ENCODE measurements at regions not wholly inside any gene's neighbourhood (a gene's known extent, or its start where the extent isn't known, plus 50 kb on each side); places are given as distances from the start of the nearest gene placed in this dataset.
A peak's percentile ranks its signal among the peaks of the same experiment; 100 is the strongest.

DNA sequence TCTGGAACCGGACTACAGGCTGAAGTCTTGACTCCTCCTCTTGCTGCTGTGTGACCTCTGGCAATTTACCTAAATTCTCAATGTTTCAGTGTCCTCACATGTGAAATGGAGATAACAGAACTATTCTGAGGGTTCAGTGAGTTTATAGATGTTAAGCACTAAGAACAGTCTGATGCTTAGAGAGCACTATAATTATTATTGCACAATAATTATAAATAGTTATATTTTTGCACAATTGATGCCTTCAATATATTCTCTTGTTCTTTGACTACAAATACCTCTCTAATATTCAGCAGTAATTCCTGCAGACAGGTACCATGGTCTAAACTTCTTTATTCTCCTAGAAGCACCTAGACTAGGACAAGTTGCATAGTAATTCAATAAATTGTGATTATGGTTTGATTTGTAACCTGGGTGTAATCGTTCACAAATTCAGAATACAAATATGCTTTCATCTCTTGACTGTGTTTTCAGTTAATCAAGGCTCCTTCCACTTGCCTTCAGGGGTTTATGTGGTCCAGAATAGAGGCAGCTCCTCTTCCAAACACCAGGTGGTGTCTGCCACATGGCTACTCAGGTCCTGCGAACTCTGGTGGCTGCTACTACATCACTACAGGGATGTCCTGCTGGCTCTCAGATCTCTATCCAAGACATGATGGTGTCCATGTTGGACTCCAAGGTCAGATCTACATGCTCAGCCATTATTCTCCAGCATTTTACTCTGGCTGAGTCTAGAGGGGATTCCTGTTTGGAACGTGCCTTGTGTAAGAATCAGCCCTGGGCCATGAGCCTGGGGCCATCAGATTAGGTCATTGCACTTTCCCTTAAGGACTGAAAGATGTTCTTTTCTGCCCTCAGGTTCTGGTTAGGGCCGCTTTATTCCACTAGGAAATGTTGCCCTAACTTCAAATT is 103.4 kb downstream of the QRFPR start:
- Histone ChIP-seq H3K27ac (no peak overlapping the region), H3K36me3 (no peaks in the 10 kb centered on the region), H3K4me3 (no peak overlapping the region), H3K27me3 (no peaks in the 10 kb centered on the region), H3K4me1 (no peaks in the 10 kb centered on the region), H3K9me3 (no peaks in the 10 kb centered on the region)
- DNase-seq: peak; percentile 16
- TF ChIP-seq, protein P1, sequence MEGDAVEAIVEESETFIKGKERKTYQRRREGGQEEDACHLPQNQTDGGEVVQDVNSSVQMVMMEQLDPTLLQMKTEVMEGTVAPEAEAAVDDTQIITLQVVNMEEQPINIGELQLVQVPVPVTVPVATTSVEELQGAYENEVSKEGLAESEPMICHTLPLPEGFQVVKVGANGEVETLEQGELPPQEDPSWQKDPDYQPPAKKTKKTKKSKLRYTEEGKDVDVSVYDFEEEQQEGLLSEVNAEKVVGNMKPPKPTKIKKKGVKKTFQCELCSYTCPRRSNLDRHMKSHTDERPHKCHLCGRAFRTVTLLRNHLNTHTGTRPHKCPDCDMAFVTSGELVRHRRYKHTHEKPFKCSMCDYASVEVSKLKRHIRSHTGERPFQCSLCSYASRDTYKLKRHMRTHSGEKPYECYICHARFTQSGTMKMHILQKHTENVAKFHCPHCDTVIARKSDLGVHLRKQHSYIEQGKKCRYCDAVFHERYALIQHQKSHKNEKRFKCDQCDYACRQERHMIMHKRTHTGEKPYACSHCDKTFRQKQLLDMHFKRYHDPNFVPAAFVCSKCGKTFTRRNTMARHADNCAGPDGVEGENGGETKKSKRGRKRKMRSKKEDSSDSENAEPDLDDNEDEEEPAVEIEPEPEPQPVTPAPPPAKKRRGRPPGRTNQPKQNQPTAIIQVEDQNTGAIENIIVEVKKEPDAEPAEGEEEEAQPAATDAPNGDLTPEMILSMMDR (IDR thresholded peaks at IDR 0.05): peak in 4 of 5 experiments; percentile 35 to 58 (median 46)
- TF ChIP-seq POLR2AphosphoS5 (IDR thresholded peaks at IDR 0.05) (no peak), POLR2A (IDR thresholded peaks at IDR 0.05) (no peak)
- 0 to 43% methylated on average over 1 to 5 of the region's 5 CpGs for WGBS, 2 donors (ENCODE audit: low coverage in 1 of 2)
- intact Hi-C loops (cut with DNase I; ENCODE audit: low total_unique reads): no loop called here
- in situ Hi-C loops (cut with MboI; ENCODE audit: low pct_ligation_motif_present in 1 of 4, low pct_unique_long_range_greater_than_20kb in 1 of 4, low sequenced_read_pairs in 3 of 4): no loop called here

DNA sequence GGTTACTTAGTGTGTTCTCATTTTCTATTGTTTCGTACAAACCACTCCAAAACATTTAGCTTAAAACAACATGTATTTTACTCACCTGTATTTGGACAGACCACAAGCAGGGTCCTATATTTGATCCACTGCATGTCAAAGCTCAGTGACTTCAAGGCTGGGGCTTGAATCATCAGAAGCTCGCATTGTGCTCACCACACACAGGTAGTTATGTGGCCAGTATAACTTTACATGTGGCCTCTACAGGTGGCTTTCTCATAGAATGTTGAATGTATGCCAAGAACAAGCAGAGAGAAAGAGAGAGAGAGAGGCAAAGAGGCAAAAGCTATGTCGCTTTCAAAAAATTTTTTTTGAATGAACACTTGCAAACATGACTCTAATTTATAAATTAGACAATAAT is 107.6 kb downstream of the QRFPR start:
- TF ChIP-seq POLR2AphosphoS5 (IDR thresholded peaks at IDR 0.05) (no peak), POLR2A (IDR thresholded peaks at IDR 0.05) (no peak), EP300 (IDR thresholded peaks at IDR 0.05; ENCODE audit: low read depth) (no peak)
- TF ChIP-seq, protein P1 (IDR thresholded peaks at IDR 0.05): no peak
- H3K4me1 ChIP-seq: no peaks in the 10 kb centered on the region
- H3K36me3 ChIP-seq: no peaks in the 10 kb centered on the region
- 77 to 89% methylated on average over 2 to 3 of the region's 3 CpGs for WGBS, 2 donors (ENCODE audit: low coverage in 1 of 2)
- no peak for DNase-seq
- no peak overlapping the region for H3K27ac ChIP-seq
- intact Hi-C loops (cut with DNase I; ENCODE audit: low total_unique reads): no loop called here
- H3K4me3 ChIP-seq: no peak overlapping the region
- no peaks in the 10 kb centered on the region for H3K27me3 ChIP-seq
- no peaks in the 10 kb centered on the region for H3K9me3 ChIP-seq
- in situ Hi-C loops (cut with MboI; ENCODE audit: low pct_ligation_motif_present in 1 of 4, low pct_unique_long_range_greater_than_20kb in 1 of 4, low sequenced_read_pairs in 3 of 4): no loop called here

DNA sequence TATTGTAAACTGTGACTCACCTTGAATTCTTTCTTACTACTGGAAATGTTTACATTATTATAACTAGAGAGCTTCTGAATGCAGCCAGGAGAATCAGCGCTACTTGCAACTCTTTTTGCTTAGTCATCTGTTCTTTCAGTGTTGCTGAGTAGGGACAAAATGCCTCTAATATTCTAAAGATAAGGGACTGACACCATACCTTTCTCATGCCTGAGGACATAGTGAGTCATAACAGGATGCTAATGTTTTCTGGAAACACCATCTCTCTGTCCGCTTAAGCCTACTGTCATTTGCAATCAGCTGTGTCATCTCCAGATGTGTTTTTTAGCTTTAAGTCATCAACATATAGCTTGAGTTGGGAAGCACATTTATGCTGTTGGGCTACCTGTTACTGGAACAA is 108.3 kb downstream of the QRFPR start:
- TF ChIP-seq, protein P1 (IDR thresholded peaks at IDR 0.05): no peak
- TF ChIP-seq EP300 (IDR thresholded peaks at IDR 0.05; ENCODE audit: low read depth) (no peak), POLR2AphosphoS5 (IDR thresholded peaks at IDR 0.05) (no peak), POLR2A (IDR thresholded peaks at IDR 0.05) (no peak)
- in situ Hi-C loops (cut with MboI; ENCODE audit: low pct_ligation_motif_present in 1 of 4, low pct_unique_long_range_greater_than_20kb in 1 of 4, low sequenced_read_pairs in 3 of 4): no loop called here
- intact Hi-C loops (cut with DNase I; ENCODE audit: low total_unique reads): no loop called here
- Histone ChIP-seq H3K27ac (no peak overlapping the region), H3K4me3 (no peak overlapping the region), H3K27me3 (no peaks in the 10 kb centered on the region), H3K36me3 (no peaks in the 10 kb centered on the region), H3K9me3 (no peaks in the 10 kb centered on the region), H3K4me1 (no peaks in the 10 kb centered on the region)
- DNase-seq: no peak
- WGBS, 2 donors (ENCODE audit: low coverage in 1 of 2): 62 to 80% methylated on average over 1 to 2 of the region's 2 CpGs

- intact Hi-C loops (cut with DNase I; ENCODE audit: low total_unique reads): no loop called here
- in situ Hi-C loops (cut with MboI; ENCODE audit: low pct_ligation_motif_present in 1 of 4, low pct_unique_long_range_greater_than_20kb in 1 of 4, low sequenced_read_pairs in 3 of 4): no loop called here
- no peaks in the 10 kb centered on the region for H3K36me3 ChIP-seq
- H3K4me1 ChIP-seq: no peaks in the 10 kb centered on the region
- TF ChIP-seq, protein P1 (IDR thresholded peaks at IDR 0.05): no peak
- TF ChIP-seq POLR2A (IDR thresholded peaks at IDR 0.05): no peak
- no peak for TF ChIP-seq POLR2AphosphoS5 (IDR thresholded peaks at IDR 0.05)
- no peak for TF ChIP-seq EP300 (IDR thresholded peaks at IDR 0.05; ENCODE audit: low read depth)
- no peak overlapping the region for H3K4me3 ChIP-seq
- H3K27me3 ChIP-seq: no peaks in the 10 kb centered on the region
- no peak for DNase-seq
- no peak overlapping the region for H3K27ac ChIP-seq
- H3K9me3 ChIP-seq: no peaks in the 10 kb centered on the region
Observed at GRCh38 chr4:121270389-121270788, 106.3 kb upstream of the TNIP3 start.
